H9 (cell line): ENCODE measurements at regions not wholly inside any gene's neighbourhood (a gene's known extent, or its start where the extent isn't known, plus 50 kb on each side); places are given as distances from the start of the nearest gene placed in this dataset.
"Not testable (repeated sequence)": the region's sequence is repeated elsewhere in the genome, so short reads cannot be mapped to it uniquely, and the experiment has no call there.

Experiments used
- DNase-seq: peaks from one replicate; pipeline ENCODE4 v3.0.0-alpha.2; 2017
- H2AFZ ChIP-seq: one replicate; pipeline ENCODE4 v1.6.1; 2013; ENCODE audit warnings: mild to moderate bottlenecking, low read length, control low read depth, moderate library complexity
- H2AK5ac ChIP-seq: 2 replicates; pipeline ENCODE4 v1.6.1; 2013; ENCODE audit warnings: low read length, control low read depth, mixed read lengths; ENCODE audit not compliant: insufficient read length
- H2BK120ac ChIP-seq: one replicate; pipeline ENCODE4 v1.6.1; 2013; ENCODE audit warnings: low read depth, mild to moderate bottlenecking, low read length, control low read depth, inconsistent platforms; ENCODE audit not compliant: poor library complexity, severe bottlenecking
- H2BK12ac ChIP-seq: 2 replicates; pipeline ENCODE4 v1.6.1; 2013; ENCODE audit warnings: low read length, control low read depth, mixed read lengths, low read depth; ENCODE audit not compliant: insufficient read length
- H2BK15ac ChIP-seq: 2 replicates; pipeline ENCODE4 v1.6.1; 2013; ENCODE audit warnings: low read depth, low read length, control low read depth
- H2BK20ac ChIP-seq: one replicate; pipeline ENCODE4 v1.6.1; 2013; ENCODE audit warnings: low read depth, mild to moderate bottlenecking, low read length, control low read depth, inconsistent platforms; ENCODE audit not compliant: poor library complexity, severe bottlenecking
- H2BK5ac ChIP-seq: 2 replicates; pipeline ENCODE4 v1.6.1; 2013; ENCODE audit warnings: low read length, control low read depth, mixed read lengths; ENCODE audit not compliant: insufficient read length
- H3K14ac ChIP-seq: 2 replicates; pipeline ENCODE4 v1.6.1; 2013; ENCODE audit warnings: low read length, control low read depth; ENCODE audit not compliant: insufficient read depth
- H3K18ac ChIP-seq: 2 replicates; pipeline ENCODE4 v1.6.1; 2013; ENCODE audit warnings: low read depth, mild to moderate bottlenecking, mixed read lengths, low read length, control low read depth; ENCODE audit not compliant: insufficient read length
- H3K23ac ChIP-seq: 2 replicates; pipeline ENCODE4 v1.6.1; 2013; ENCODE audit warnings: low read length, control low read depth, mixed read lengths, low read depth; ENCODE audit not compliant: insufficient read length
- H3K23me2 ChIP-seq: 2 replicates; pipeline ENCODE4 v1.6.1; 2013; ENCODE audit warnings: low read depth, mild to moderate bottlenecking, mixed read lengths, low read length, control low read depth; ENCODE audit not compliant: insufficient read length, poor library complexity, severe bottlenecking
- H3K27ac ChIP-seq: 2 replicates; pipeline ENCODE4 v1.5.1; 2013; ENCODE audit warnings: low read length, control low read depth, mixed read lengths, low read depth; ENCODE audit not compliant: insufficient read length
- H3K27me3 ChIP-seq: 2 replicates; pipeline ENCODE4 v1.6.1; 2013; ENCODE audit warnings: low read length, control low read depth, inconsistent platforms; ENCODE audit not compliant: insufficient read depth
- H3K4ac ChIP-seq: 2 replicates; pipeline ENCODE4 v1.6.1; 2013; ENCODE audit warnings: low read depth, mild to moderate bottlenecking, control low read depth, inconsistent platforms, low read length, moderate library complexity
- H3K4me1 ChIP-seq: 2 replicates; pipeline ENCODE4 v1.6.1; 2013; ENCODE audit warnings: low read length, control low read depth, inconsistent platforms; ENCODE audit not compliant: insufficient read depth
- H3K4me2 ChIP-seq: 2 replicates; pipeline ENCODE4 v1.6.1; 2013; ENCODE audit warnings: low read length, control low read depth, mixed read lengths; ENCODE audit not compliant: insufficient read length, insufficient read depth
- H3K56ac ChIP-seq: 2 replicates; pipeline ENCODE4 v1.6.1; 2013; ENCODE audit warnings: low read depth, mild to moderate bottlenecking, mixed read lengths, low read length, control low read depth; ENCODE audit not compliant: insufficient read length
- H3K79me1 ChIP-seq: 2 replicates; pipeline ENCODE4 v1.6.1; 2013; ENCODE audit warnings: low read depth, mild to moderate bottlenecking, moderate library complexity, low read length, control low read depth, inconsistent platforms; ENCODE audit not compliant: insufficient read depth, poor library complexity, severe bottlenecking
- H3K79me2 ChIP-seq: 2 replicates; pipeline ENCODE4 v1.6.1; 2013; ENCODE audit warnings: low read length, control low read depth, inconsistent platforms; ENCODE audit not compliant: insufficient read depth
- H3K9ac ChIP-seq: 2 replicates; pipeline ENCODE4 v1.6.1; 2013; ENCODE audit warnings: low read length, control low read depth, mixed read lengths; ENCODE audit not compliant: insufficient read length; ENCODE audit errors: extremely low read depth
- H3K9me3 ChIP-seq: one replicate; pipeline ENCODE4 v1.6.1; 2013; ENCODE audit warnings: low read depth, low read length, inconsistent platforms; ENCODE audit not compliant: control insufficient read depth
- H3T11ph ChIP-seq: one replicate; pipeline ENCODE4 v1.6.1; 2013; ENCODE audit warnings: mild to moderate bottlenecking, low read length, control low read depth, inconsistent platforms
- H4K20me1 ChIP-seq: one replicate; pipeline ENCODE4 v1.6.1; 2013; ENCODE audit not compliant: control insufficient read depth, insufficient read length, insufficient read depth
- H4K5ac ChIP-seq: 2 replicates; pipeline ENCODE4 v1.6.1; 2013; ENCODE audit warnings: low read depth, mild to moderate bottlenecking, mixed read lengths, low read length, control low read depth; ENCODE audit not compliant: insufficient read length
- H4K8ac ChIP-seq: replicated peaks from 2 replicates; pipeline ENCODE4 v1.6.1; 2013; ENCODE audit warnings: low read length, control low read depth, mixed read lengths, low read depth; ENCODE audit not compliant: insufficient read length
- H4K91ac ChIP-seq: 2 replicates; pipeline ENCODE4 v1.6.1; 2013; ENCODE audit warnings: low read depth, mild to moderate bottlenecking, moderate library complexity, mixed read lengths, low read length, control low read depth; ENCODE audit not compliant: insufficient read length
- H3K27ac Mint-ChIP-seq, 3 experiments: 2 replicates in 2 of 3; 3 replicates in 1 of 3; pipeline ENCODE4 v1.8.0; 2020 to 2021; ENCODE audit warnings: mixed read lengths in 3 of 3, mild to moderate bottlenecking in 1 of 3, moderate library complexity in 1 of 3
- H3K27me3 Mint-ChIP-seq: 2 replicates; pipeline ENCODE4 v1.8.0; 2021; ENCODE audit warnings: low read depth, mild to moderate bottlenecking, moderate library complexity, mixed read lengths
- H3K36me3 Mint-ChIP-seq, 3 experiments: 2 replicates in 2 of 3; 3 replicates in 1 of 3; pipeline ENCODE4 v1.8.0; 2020 to 2021; ENCODE audit warnings: low read depth in 3 of 3, mixed read lengths in 3 of 3; ENCODE audit not compliant: insufficient read depth in 1 of 3
- H3K4me1 Mint-ChIP-seq, 2 experiments: 2 replicates each; pipeline ENCODE4 v1.8.0; 2020; ENCODE audit warnings: mixed read lengths in 2 of 2
- H3K4me3 Mint-ChIP-seq, 2 experiments: 2 replicates in 1 of 2; 3 replicates in 1 of 2; pipeline ENCODE4 v1.8.0; 2020 to 2021; ENCODE audit warnings: mild to moderate bottlenecking in 2 of 2, mixed read lengths in 2 of 2, moderate library complexity in 1 of 2
- H3K9me3 Mint-ChIP-seq, 2 experiments: 2 replicates in 1 of 2; 3 replicates in 1 of 2; pipeline ENCODE4 v1.8.0; 2020; ENCODE audit warnings: mild to moderate bottlenecking in 2 of 2, mixed read lengths in 2 of 2, moderate library complexity in 1 of 2
- WGBS: extraction: QIAGEN DNeasy Blood & Tissue Kit; methylation state at CpG from one replicate; pipeline ENCODE4 v1.1.7; 2013; ENCODE audit warnings: missing lambda C conversion rate, low lambda C conversion rate, mixed read lengths; ENCODE audit not compliant: insufficient read length; ENCODE audit errors: extremely low coverage; 5-methylcytosine and 5-hydroxymethylcytosine counted together

DNA sequence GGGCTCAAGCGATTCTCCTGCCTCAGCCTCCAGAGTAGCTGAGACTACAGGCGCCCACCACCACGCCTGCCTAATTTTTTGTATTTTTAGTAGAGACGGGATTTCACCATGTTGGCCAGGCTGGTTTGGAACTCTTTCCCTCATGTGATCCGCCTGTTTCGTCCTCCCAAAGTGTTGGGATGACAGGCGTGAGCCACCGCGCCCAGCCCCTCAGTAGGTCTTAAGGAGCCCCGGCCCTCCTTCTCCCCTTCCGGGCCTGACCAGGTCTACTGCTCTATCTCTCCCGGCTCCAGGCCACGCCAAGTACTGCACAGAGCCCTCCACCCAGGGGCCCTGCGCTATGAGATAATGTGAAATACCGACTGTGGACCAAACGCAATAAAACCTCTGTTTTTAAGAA lies 785.5 kb downstream of the FOXD4L5 start:
- H3K23ac ChIP-seq, H4K91ac ChIP-seq, H4K20me1 ChIP-seq, H3K18ac ChIP-seq, H4K5ac ChIP-seq, H3K79me1 ChIP-seq, H3K4me1 Mint-ChIP-seq, H2BK12ac ChIP-seq, H3K4me3 Mint-ChIP-seq, H4K8ac ChIP-seq, DNase-seq, H2BK15ac ChIP-seq, H3K23me2 ChIP-seq, H3K27ac Mint-ChIP-seq, H2BK120ac ChIP-seq, H3K4me2 ChIP-seq, H3K56ac ChIP-seq, H2BK20ac ChIP-seq, H2AFZ ChIP-seq, H3T11ph ChIP-seq, H3K4me1 ChIP-seq, H3K9ac ChIP-seq, H3K14ac ChIP-seq, H3K27ac ChIP-seq, H3K9me3 ChIP-seq, H3K9me3 Mint-ChIP-seq, H2AK5ac ChIP-seq, H3K27me3 ChIP-seq, H2BK5ac ChIP-seq, H3K36me3 Mint-ChIP-seq, H3K79me2 ChIP-seq, H3K4ac ChIP-seq: not testable (repeated sequence)
- no CpG with 5 or more reads among the region's 16 CpGs for WGBS
- peaks cover 38% of the 10 kb centered on the region for H3K27me3 Mint-ChIP-seq

- no CpG with 5 or more reads among the region's 13 CpGs for WGBS
Measured at GRCh38 chr9:64498409-64498808, 786.6 kb downstream of the FOXD4L5 start.

More at GRCh38 chr9:64498409-64498808, 786.6 kb downstream of the FOXD4L5 start:
- H3K14ac ChIP-seq, H2BK20ac ChIP-seq, H2AK5ac ChIP-seq, H3K4me1 Mint-ChIP-seq, H3K23ac ChIP-seq, H4K8ac ChIP-seq, H3K56ac ChIP-seq, H3K23me2 ChIP-seq, H3K18ac ChIP-seq, H3K4me3 Mint-ChIP-seq, H3K79me1 ChIP-seq, H3K36me3 Mint-ChIP-seq, H3K4me2 ChIP-seq, H3K79me2 ChIP-seq, H3K4me1 ChIP-seq, H3K4ac ChIP-seq, H3K27ac ChIP-seq, H3K9ac ChIP-seq, H2BK12ac ChIP-seq, H4K5ac ChIP-seq, H2AFZ ChIP-seq, H3T11ph ChIP-seq, H4K20me1 ChIP-seq, DNase-seq, H2BK120ac ChIP-seq, H3K27me3 ChIP-seq, H3K27ac Mint-ChIP-seq, H3K9me3 Mint-ChIP-seq, H2BK5ac ChIP-seq, H2BK15ac ChIP-seq, H3K9me3 ChIP-seq, H4K91ac ChIP-seq: not testable (repeated sequence)
- peaks cover 45% of the 10 kb centered on the region for H3K27me3 Mint-ChIP-seq
